Astrocyte (in vitro differentiated cells and primary cell): ENCODE measurements at regions not wholly inside any gene's neighbourhood (a gene's known extent, or its start where the extent isn't known, plus 50 kb on each side); places are given as distances from the start of the nearest gene placed in this dataset.

ENCODE experiments used
- DNase-seq: peaks from one replicate; pipeline ENCODE4 v3.0.0-alpha.2; 2010; ENCODE audit warnings: low read depth
- FAIRE-seq: peaks from 2 replicates; lab custom pipeline; 2011; peaks lifted over from hg19 to GRCh38; lab: Jason Lieb, UNC
- H2AFZ ChIP-seq: 2 replicates; pipeline ENCODE4 v1.6.0; 2012; ENCODE audit warnings: low read depth, low read length, inconsistent platforms
- H3K27ac ChIP-seq: 2 replicates; pipeline ENCODE4 v1.5.1; 2011; ENCODE audit warnings: low read depth, low read length, inconsistent platforms
- H3K27me3 ChIP-seq: 2 replicates; pipeline ENCODE4 v1.6.0; 2011; ENCODE audit warnings: low read length, inconsistent platforms; ENCODE audit not compliant: insufficient read depth
- H3K36me3 ChIP-seq: 2 replicates; pipeline ENCODE4 v1.5.1; 2011; ENCODE audit warnings: low read length, inconsistent platforms; ENCODE audit not compliant: insufficient read depth
- H3K4me1 ChIP-seq: 2 replicates; pipeline ENCODE4 v1.5.1; 2011; ENCODE audit warnings: low read length, inconsistent platforms; ENCODE audit not compliant: insufficient read depth
- H3K4me2 ChIP-seq: 2 replicates; pipeline ENCODE4 v1.6.0; 2012; ENCODE audit warnings: low read length, inconsistent platforms
- H3K4me3 ChIP-seq: 2 replicates; pipeline ENCODE4 v1.5.1; 2011; ENCODE audit warnings: low read depth, mild to moderate bottlenecking, low read length, inconsistent platforms; ENCODE audit not compliant: insufficient read depth
- H3K79me2 ChIP-seq: 2 replicates; pipeline ENCODE4 v1.6.0; 2012; ENCODE audit warnings: mild to moderate bottlenecking, low read length, inconsistent platforms; ENCODE audit not compliant: insufficient read depth
- H3K9ac ChIP-seq: 2 replicates; pipeline ENCODE4 v1.6.0; 2012; ENCODE audit warnings: mild to moderate bottlenecking, low read length, inconsistent platforms
- H3K9me3 ChIP-seq: 2 replicates; pipeline ENCODE4 v1.5.1; 2012; ENCODE audit warnings: low read depth, mild to moderate bottlenecking, low read length, inconsistent platforms; ENCODE audit not compliant: insufficient read depth
- H4K20me1 ChIP-seq: 2 replicates; pipeline ENCODE4 v1.6.0; 2012; ENCODE audit warnings: low read length, inconsistent platforms; ENCODE audit not compliant: insufficient read depth
- H3K27ac Mint-ChIP-seq: one replicate; pipeline ENCODE4 v1.8.0; 2021; ENCODE audit warnings: mild to moderate bottlenecking, mixed read lengths; ENCODE audit not compliant: unreplicated experiment
- H3K27me3 Mint-ChIP-seq: one replicate; pipeline ENCODE4 v1.8.0; 2021; ENCODE audit warnings: low read depth, mixed read lengths; ENCODE audit not compliant: unreplicated experiment
- H3K36me3 Mint-ChIP-seq: one replicate; pipeline ENCODE4 v1.8.0; 2021; ENCODE audit warnings: low read depth, mixed read lengths; ENCODE audit not compliant: unreplicated experiment
- H3K4me1 Mint-ChIP-seq: one replicate; pipeline ENCODE4 v1.8.0; 2021; ENCODE audit warnings: low read depth, mixed read lengths; ENCODE audit not compliant: unreplicated experiment
- H3K4me3 Mint-ChIP-seq: one replicate; pipeline ENCODE4 v1.8.0; 2021; ENCODE audit warnings: mild to moderate bottlenecking, moderate library complexity, mixed read lengths; ENCODE audit not compliant: unreplicated experiment
- H3K9me3 Mint-ChIP-seq: one replicate; pipeline ENCODE4 v1.8.0; 2021; ENCODE audit warnings: mild to moderate bottlenecking, mixed read lengths; ENCODE audit not compliant: unreplicated experiment
- CTCF ChIP-seq: IDR thresholded peaks from 2 replicates; pipeline ENCODE4 v1.5.1; 2011; ENCODE audit warnings: low read depth, mild to moderate bottlenecking, inconsistent platforms, low read length, moderate library complexity; ENCODE audit not compliant: insufficient read depth
- EZH2 ChIP-seq: IDR thresholded peaks from 2 replicates; pipeline ENCODE4 v1.6.1; 2012; ENCODE audit warnings: mild to moderate bottlenecking, low read length, inconsistent platforms; ENCODE audit not compliant: insufficient read depth

- Histone ChIP-seq H3K4me2 (no peak overlapping the region), H2AFZ (no peak overlapping the region), H3K9me3 (no peaks in the 10 kb centered on the region), H3K27ac (no peak overlapping the region), H4K20me1 (no peaks in the 10 kb centered on the region), H3K9ac (no peak overlapping the region), H3K79me2 (no peaks in the 10 kb centered on the region), H3K4me1 (no peaks in the 10 kb centered on the region), H3K27me3 (no peaks in the 10 kb centered on the region), H3K36me3 (no peaks in the 10 kb centered on the region), H3K4me3 (no peak overlapping the region)
- H3K27ac Mint-ChIP-seq = no peak overlapping the region
- no peaks in the 10 kb centered on the region for H3K36me3 Mint-ChIP-seq
- H3K9me3 Mint-ChIP-seq = no peaks in the 10 kb centered on the region
- H3K4me3 Mint-ChIP-seq = no peak overlapping the region
- TF ChIP-seq EZH2 (no peak), CTCF (no peak)
- no peak for FAIRE-seq
- no peaks in the 10 kb centered on the region for H3K27me3 Mint-ChIP-seq
- H3K4me1 Mint-ChIP-seq = no peaks in the 10 kb centered on the region
- DNase-seq = no peak
Observed at GRCh38 chr1:177495878-177496277, 325.1 kb downstream of the BRINP2 start.

GRCh38 chr1:177490786-177491185 is 320.0 kb downstream of the BRINP2 start:
- H4K20me1 ChIP-seq = no peaks in the 10 kb centered on the region
- H3K4me2 ChIP-seq = no peak overlapping the region
- no peaks in the 10 kb centered on the region for H3K27me3 ChIP-seq
- no peak overlapping the region for H3K27ac ChIP-seq
- H3K36me3 Mint-ChIP-seq = no peaks in the 10 kb centered on the region
- H3K4me1 Mint-ChIP-seq = no peaks in the 10 kb centered on the region
- DNase-seq (no peak), FAIRE-seq (no peak)
- no peak overlapping the region for H3K4me3 ChIP-seq
- H3K27ac Mint-ChIP-seq = no peak overlapping the region
- H3K36me3 ChIP-seq = no peaks in the 10 kb centered on the region
- peaks cover 4% of the 10 kb centered on the region for H3K9me3 ChIP-seq
- H3K79me2 ChIP-seq = no peaks in the 10 kb centered on the region
- peaks cover 9% of the 10 kb centered on the region for H3K27me3 Mint-ChIP-seq
- H2AFZ ChIP-seq = no peak overlapping the region
- no peak overlapping the region for H3K4me3 Mint-ChIP-seq
- no peaks in the 10 kb centered on the region for H3K4me1 ChIP-seq
- no peak overlapping the region for H3K9ac ChIP-seq
- no peaks in the 10 kb centered on the region for H3K9me3 Mint-ChIP-seq
- no peak for TF ChIP-seq CTCF

DNA sequence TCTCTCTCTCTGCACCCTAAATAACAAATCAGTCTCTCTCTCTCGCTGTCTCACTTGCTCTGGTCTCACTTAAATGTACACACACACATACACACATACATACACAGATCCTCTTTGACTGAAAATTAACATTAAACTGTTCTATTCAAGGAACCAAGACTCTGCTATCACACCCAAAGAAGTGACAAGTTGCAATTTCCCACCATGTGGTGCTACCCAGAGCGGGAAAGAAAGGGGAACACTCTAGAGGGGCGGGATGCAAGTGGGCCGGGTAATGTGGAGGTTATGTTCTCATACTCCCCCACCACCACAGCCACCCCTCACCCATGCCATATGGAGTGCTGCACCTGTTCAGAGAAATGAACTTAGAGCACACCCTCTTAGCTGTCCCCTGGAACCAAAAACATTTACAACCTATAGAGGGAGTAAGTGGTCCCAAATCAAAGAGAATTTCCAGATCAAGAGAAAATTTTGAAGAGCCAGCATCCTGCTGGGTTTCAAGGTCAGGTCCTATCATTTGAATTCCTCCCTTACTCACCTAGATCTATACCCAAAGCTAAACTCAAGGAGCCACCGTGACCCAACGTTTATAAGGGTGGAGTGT is 319.4 kb downstream of the BRINP2 start:
- H3K9me3 Mint-ChIP-seq = no peaks in the 10 kb centered on the region
- TF ChIP-seq EZH2 (no peak), CTCF (no peak)
- H3K36me3 ChIP-seq = no peaks in the 10 kb centered on the region
- no peak overlapping the region for H3K27ac Mint-ChIP-seq
- H4K20me1 ChIP-seq = no peaks in the 10 kb centered on the region
- DNase-seq = no peak
- H3K79me2 ChIP-seq = no peaks in the 10 kb centered on the region
- no peaks in the 10 kb centered on the region for H3K36me3 Mint-ChIP-seq
- H3K4me3 Mint-ChIP-seq = no peak overlapping the region
- H3K9ac ChIP-seq = no peak overlapping the region
- no peak overlapping the region for H3K27ac ChIP-seq
- H3K4me2 ChIP-seq = no peak overlapping the region
- no peaks in the 10 kb centered on the region for H3K4me1 Mint-ChIP-seq
- no peaks in the 10 kb centered on the region for H3K4me1 ChIP-seq
- H2AFZ ChIP-seq = no peak overlapping the region
- no peak overlapping the region for H3K4me3 ChIP-seq
- H3K9me3 ChIP-seq = peaks cover 4% of the 10 kb centered on the region
- no peaks in the 10 kb centered on the region for H3K27me3 ChIP-seq
- peaks cover 9% of the 10 kb centered on the region for H3K27me3 Mint-ChIP-seq
- FAIRE-seq = no peak
